DMS 273 (cell line): ENCODE measurements at regions not wholly inside any gene's neighbourhood (a gene's known extent, or its start where the extent isn't known, plus 50 kb on each side); places are given as distances from the start of the nearest gene placed in this dataset.

ENCODE experiments used
- DNase-seq: peaks from one replicate; lab custom pipeline; 2025; ENCODE audit not compliant: unreplicated experiment; lab: John Stamatoyannopoulos, UW

- no peak for DNase-seq
Measured at GRCh38 chr5:132130918-132131715, 57.5 kb downstream of the CSF2 start.

DNA sequence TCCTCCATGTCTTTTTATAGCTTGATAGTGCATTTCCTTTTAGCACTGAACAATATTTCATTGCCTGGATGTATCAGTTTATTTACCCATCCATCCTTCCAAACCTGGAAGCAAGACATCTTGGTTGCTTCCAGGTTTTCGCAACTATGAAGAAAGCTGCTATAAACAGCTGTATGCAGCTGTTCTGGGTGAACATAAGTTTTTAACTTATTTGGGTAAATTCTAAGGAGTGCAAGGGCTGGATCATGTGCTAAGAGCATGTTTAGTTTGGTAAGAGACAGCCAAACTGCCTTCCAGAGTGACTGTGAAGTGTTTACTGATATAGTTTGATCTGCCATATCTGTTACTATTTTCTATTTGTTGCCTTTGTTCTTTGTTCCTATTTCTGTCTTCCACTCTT, 58.5 kb downstream of the CSF2 start:
- DNase-seq: no peak

GRCh38 chr5:132134384-132134783, 60.8 kb downstream of the CSF2 start:
- DNase-seq: peak; percentile 33

DNA sequence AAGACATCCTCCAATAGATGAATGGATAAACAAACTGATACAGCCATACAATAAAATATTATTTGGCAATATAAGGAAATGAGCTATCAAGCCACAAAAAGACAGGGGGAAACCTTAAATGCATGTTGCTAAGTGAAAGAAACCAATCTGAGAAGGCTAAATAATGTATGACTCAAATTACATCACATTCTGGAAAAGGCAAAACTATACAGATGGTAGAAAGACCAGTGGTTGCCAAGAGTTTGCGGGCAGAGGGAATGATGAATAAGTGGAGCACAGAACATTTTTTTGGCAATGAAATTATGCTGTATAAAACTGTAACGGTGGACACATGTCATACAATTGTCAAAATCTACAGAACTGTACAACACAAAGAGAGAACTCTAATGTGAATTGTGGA, 63.3 kb downstream of the CSF2 start:
- peak; percentile 92 for DNase-seq

DNA sequence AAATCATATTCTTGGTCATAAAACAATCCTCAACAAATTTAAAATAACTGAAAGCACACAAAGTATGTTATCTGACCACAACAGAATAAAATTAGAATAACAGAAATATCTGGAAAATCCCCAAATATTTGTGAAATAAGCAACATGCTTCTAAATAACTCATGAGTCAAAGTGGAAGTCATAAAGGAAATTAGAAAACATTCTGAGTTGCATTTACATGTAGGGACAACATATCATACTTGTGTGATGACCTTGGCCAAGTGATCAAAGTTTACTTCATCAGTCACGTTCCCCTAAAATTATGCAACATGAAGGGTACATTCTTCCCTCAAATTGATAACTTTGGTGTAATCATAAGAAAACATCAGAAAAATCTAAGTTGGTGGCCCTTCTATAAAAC, 64.7 kb downstream of the CSF2 start:
- DNase-seq: no peak
